ENCODE measurements at regions not wholly inside any gene's neighbourhood (a gene's known extent, or its start where the extent isn't known, plus 50 kb on each side); places are given as distances from the start of the nearest gene placed in this dataset.

DNA sequence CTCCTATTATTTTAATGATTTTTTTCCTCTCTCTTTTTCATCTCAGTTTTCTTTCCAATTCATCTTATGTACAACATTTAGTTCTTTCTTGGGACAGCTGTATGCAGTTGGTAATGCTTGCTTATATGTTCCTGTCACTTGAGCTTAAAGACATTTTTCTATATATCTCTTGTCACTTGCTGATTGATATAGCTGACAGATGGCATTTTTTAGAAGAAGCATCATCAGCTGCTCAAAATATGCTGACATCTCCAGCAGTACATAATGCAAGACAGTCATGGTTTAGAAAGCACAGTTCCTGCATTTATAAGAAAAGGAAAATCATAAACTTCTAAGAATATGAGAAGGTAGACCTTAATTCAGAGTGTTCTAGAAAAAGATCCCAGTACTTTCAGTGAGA lies 56.5 kb downstream of the DCAF8L1 start:
- no peak for DNase-seq

- DNase-seq = no peak
Measured at GRCh38 chrX:27924261-27924660, 57.0 kb downstream of the DCAF8L1 start.

DNA sequence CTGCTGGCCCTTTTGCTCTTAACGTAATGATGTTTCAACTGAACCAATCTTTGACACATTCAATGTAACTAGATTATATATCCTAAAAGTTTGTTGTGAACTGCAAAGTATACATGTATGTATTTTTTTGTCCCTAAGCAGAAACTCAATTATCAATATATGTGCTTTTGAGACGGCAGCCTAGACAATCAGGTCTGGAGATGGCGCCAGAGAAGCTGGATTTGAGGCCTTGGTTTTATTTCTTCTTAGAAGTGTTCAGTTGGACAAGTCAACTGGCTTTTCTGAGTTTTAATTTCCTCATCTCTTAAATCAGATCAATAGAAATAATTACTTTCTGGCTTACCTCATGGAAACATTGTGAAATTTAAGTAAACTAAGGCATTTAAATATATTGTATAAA lies 62.5 kb downstream of the DCAF8L1 start:
- peak in 1 of 3 donors; percentile 7 for DNase-seq

DNA sequence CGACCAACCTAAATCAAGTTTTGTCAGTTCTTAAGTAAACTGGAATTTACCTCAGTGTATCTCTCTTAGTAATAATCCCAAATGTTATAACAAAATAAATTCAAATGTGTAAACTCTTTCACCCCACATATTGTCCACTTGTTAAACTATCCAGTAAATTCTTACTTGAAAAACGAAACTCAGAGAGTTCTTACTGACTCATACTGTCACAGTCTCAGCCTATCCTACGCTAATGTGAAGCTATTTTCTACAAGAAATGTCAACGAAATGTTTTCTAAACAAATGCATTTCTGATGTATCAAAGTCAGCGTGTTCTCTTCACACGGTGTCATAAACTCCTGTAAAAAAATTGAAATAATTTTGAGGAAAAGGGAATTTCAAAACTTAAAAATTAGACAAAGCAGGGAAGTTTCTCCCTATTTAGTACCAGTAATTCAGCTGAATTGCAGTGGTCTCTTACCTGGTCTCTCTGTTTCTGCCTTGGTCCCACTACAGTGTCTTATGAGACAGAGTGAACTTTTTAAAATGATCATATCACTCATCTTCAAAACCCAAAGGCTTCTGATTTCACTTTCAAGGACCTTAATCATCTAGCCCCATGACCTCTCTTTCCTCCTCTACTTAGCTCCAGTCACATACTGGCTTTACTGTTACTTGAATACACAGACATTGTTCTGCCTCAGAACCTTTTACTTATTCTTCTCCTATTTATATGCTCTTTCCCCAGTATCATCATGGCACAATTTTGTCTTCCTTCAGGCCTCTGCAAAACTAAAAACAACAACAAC lies 63.3 kb downstream of the DCAF8L1 start:
- DNase-seq = no peak

- peak in 1 of 3 donors; percentile 29 for DNase-seq
Measured at GRCh38 chrX:27915617-27916016, 65.6 kb downstream of the DCAF8L1 start.

GRCh38 chrX:27910412-27910811 lies 70.8 kb downstream of the DCAF8L1 start:
- no peak for DNase-seq

- DNase-seq = peak in 1 of 3 donors; percentile 11
Measured at GRCh38 chrX:27903960-27904359, 77.3 kb downstream of the DCAF8L1 start.

DNA sequence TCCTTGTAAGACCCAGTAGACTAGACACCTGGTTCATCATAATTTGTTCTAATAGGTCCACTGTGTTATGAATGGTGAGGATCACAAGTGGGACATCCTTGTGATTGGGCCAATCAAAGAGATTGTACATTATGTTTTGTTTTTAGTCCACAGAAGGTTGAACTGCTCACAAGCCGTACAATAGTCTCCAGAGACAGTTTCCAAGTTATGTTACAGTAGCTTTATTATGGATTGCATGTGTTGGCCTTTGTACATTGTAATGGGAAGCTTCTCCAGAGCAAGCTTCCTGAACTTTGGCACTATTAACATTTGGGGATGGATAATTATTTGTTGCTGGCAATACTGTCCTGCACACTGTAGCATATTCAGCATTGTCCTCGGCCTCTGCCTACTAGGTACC lies 86.1 kb downstream of the MAGEB10 start:
- DNase-seq = no peak

GRCh38 chrX:27893211-27893610 lies 85.4 kb downstream of the MAGEB10 start:
- DNase-seq = no peak

DNA sequence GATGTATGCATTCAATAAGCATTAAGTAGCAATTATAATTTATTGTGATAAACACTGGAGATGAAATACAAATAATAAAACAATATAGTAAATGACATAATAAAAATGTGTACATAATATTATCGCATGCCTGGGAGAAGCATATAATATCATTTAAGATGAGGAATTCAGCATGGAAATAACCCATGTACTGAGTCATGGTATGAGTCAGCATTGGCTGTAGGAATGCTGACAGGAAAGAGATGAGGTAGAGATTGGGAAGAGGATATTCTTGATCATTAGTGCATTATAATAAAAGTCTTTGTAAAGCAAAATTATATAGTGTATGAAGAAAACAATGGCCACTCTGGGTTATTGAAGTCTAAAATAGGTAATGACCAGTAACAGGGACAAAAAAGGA lies 82.8 kb downstream of the MAGEB10 start:
- DNase-seq = peak in 1 of 3 donors; percentile 39

GRCh38 chrX:27889878-27890277 lies 82.1 kb downstream of the MAGEB10 start:
- DNase-seq = no peak

GRCh38 chrX:27884654-27885053 lies 76.9 kb downstream of the MAGEB10 start:
- no peak for DNase-seq

GRCh38 chrX:27883468-27884092 lies 75.8 kb downstream of the MAGEB10 start:
- no peak for DNase-seq

DNA sequence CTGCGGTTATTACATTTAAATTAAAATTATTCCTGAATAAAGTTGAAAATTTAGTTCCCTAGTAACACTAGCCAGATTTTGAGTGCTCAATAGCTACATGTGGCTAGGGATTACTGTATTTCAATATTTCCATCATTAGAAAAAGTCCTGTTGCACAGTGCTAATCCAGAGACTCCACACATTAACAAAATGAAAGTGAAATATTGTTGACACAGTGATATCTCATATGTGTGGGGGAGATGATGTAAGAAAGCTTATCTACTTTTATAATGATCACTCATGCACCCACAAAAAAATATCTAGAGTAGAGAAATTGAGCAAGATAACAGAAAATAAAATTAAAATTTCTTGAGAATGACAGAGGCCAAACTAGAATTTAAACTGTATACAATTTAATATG lies 74.9 kb downstream of the MAGEB10 start:
- no peak for DNase-seq

DNA sequence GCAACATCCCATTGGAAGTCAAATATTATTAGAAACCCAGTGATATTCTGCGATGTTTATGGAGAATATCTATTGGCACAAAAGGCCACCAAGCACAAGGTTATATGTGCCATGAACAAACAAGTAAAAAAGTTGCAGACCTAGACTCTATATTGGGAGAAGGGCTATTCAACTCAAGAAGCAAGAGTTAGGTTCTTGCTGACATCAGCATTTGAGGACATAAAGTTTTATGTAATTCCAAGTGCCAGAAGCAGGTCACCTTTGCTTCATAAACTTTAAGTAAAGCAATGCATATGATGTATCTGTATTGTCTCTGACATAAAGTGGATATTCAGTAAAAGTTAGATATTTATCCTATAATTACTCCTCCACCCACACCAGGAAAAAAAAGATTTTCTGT lies 71.1 kb downstream of the MAGEB10 start:
- DNase-seq = no peak
